ENCODE measurements at regions not wholly inside any gene's neighbourhood (a gene's known extent, or its start where the extent isn't known, plus 50 kb on each side); places are given as distances from the start of the nearest gene placed in this dataset.

- H3K9me2 ChIP-seq (replicated peaks; ENCODE audit: insufficient read depth, low read length), result no peaks in the 10 kb centered on the region
- H3F3A ChIP-seq (ENCODE audit: insufficient read depth, low read length), result no peaks in the 10 kb centered on the region
- H3K9ac ChIP-seq (ENCODE audit: low read length), result no peak overlapping the region
- no peak overlapping the region for H3K27ac ChIP-seq (ENCODE audit: low read length)
- no peak for TF ChIP-seq EZH2phosphoT487 (IDR thresholded peaks at IDR 0.05; ENCODE audit: low read length)
- no peak for TF ChIP-seq CTCF (IDR thresholded peaks at IDR 0.05; ENCODE audit: low read length)
- no peak for TF ChIP-seq EZH2 (optimal IDR thresholded peaks at IDR 0.05; ENCODE audit: low read depth, low read length)
- H3K4me2 ChIP-seq (ENCODE audit: low read depth, low read length), result no peak overlapping the region
- H3K9me3 ChIP-seq (replicated peaks; ENCODE audit: insufficient read depth, low read length), result no peaks in the 10 kb centered on the region
- no peak overlapping the region for H2AFZ ChIP-seq (ENCODE audit: low read length)
- no peaks in the 10 kb centered on the region for H3K36me3 ChIP-seq (replicated peaks; ENCODE audit: insufficient read depth, low read length)
- no peaks in the 10 kb centered on the region for H4K20me1 ChIP-seq (ENCODE audit: insufficient read depth, low read length)
- H3K79me2 ChIP-seq (ENCODE audit: low read length), result no peaks in the 10 kb centered on the region
- H3K4me3 ChIP-seq (ENCODE audit: low read length), result no peak overlapping the region
- H3K27me3 ChIP-seq (replicated peaks; ENCODE audit: insufficient read depth, low read length), result no peaks in the 10 kb centered on the region
- H3K4me1 ChIP-seq (ENCODE audit: low read length), result no peaks in the 10 kb centered on the region
- no peak for DNase-seq
Observed at GRCh38 chr3:1623896-1624295, 474.8 kb upstream of the CNTN4 start.

- Histone ChIP-seq H3K9me2 (replicated peaks; ENCODE audit: insufficient read depth, low read length) (no peaks in the 10 kb centered on the region), H3K9ac (ENCODE audit: low read length) (no peak overlapping the region), H4K20me1 (ENCODE audit: insufficient read depth, low read length) (no peaks in the 10 kb centered on the region), H3K4me3 (ENCODE audit: low read length) (no peak overlapping the region), H3K79me2 (ENCODE audit: low read length) (no peaks in the 10 kb centered on the region), H3K27ac (ENCODE audit: low read length) (no peak overlapping the region), H2AFZ (ENCODE audit: low read length) (no peak overlapping the region), H3K4me2 (ENCODE audit: low read depth, low read length) (no peak overlapping the region), H3K27me3 (replicated peaks; ENCODE audit: insufficient read depth, low read length) (no peaks in the 10 kb centered on the region), H3K4me1 (ENCODE audit: low read length) (no peaks in the 10 kb centered on the region), H3K9me3 (replicated peaks; ENCODE audit: insufficient read depth, low read length) (no peaks in the 10 kb centered on the region), H3K36me3 (replicated peaks; ENCODE audit: insufficient read depth, low read length) (no peaks in the 10 kb centered on the region), H3F3A (ENCODE audit: insufficient read depth, low read length) (no peaks in the 10 kb centered on the region)
- DNase-seq, result no peak
- TF ChIP-seq EZH2 (optimal IDR thresholded peaks at IDR 0.05; ENCODE audit: low read depth, low read length), result no peak
Observed at GRCh38 chr3:1632128-1632527, 466.5 kb upstream of the CNTN4 start.

- Histone ChIP-seq H3K9ac (ENCODE audit: low read length) (no peak overlapping the region), H4K20me1 (ENCODE audit: insufficient read depth, low read length) (no peaks in the 10 kb centered on the region), H2AFZ (ENCODE audit: low read length) (no peak overlapping the region), H3K4me1 (ENCODE audit: low read length) (no peaks in the 10 kb centered on the region), H3K9me3 (replicated peaks; ENCODE audit: insufficient read depth, low read length) (no peaks in the 10 kb centered on the region), H3K27me3 (replicated peaks; ENCODE audit: insufficient read depth, low read length) (no peaks in the 10 kb centered on the region), H3K4me2 (ENCODE audit: low read depth, low read length) (no peak overlapping the region), H3K9me2 (replicated peaks; ENCODE audit: insufficient read depth, low read length) (no peaks in the 10 kb centered on the region), H3K27ac (ENCODE audit: low read length) (no peak overlapping the region), H3K79me2 (ENCODE audit: low read length) (no peaks in the 10 kb centered on the region), H3F3A (ENCODE audit: insufficient read depth, low read length) (no peaks in the 10 kb centered on the region), H3K4me3 (ENCODE audit: low read length) (no peak overlapping the region), H3K36me3 (replicated peaks; ENCODE audit: insufficient read depth, low read length) (no peaks in the 10 kb centered on the region)
- TF ChIP-seq CTCF (IDR thresholded peaks at IDR 0.05; ENCODE audit: low read length) (no peak), EZH2 (optimal IDR thresholded peaks at IDR 0.05; ENCODE audit: low read depth, low read length) (no peak), EZH2phosphoT487 (IDR thresholded peaks at IDR 0.05; ENCODE audit: low read length) (no peak)
- no peak for DNase-seq
Observed at GRCh38 chr3:1661839-1662238, 436.8 kb upstream of the CNTN4 start.

GRCh38 chr3:1664266-1664665 lies 434.4 kb upstream of the CNTN4 start:
- Histone ChIP-seq H4K20me1 (ENCODE audit: insufficient read depth, low read length) (no peaks in the 10 kb centered on the region), H3K9me2 (replicated peaks; ENCODE audit: insufficient read depth, low read length) (no peaks in the 10 kb centered on the region), H3K9me3 (replicated peaks; ENCODE audit: insufficient read depth, low read length) (no peaks in the 10 kb centered on the region), H3K79me2 (ENCODE audit: low read length) (no peaks in the 10 kb centered on the region), H2AFZ (ENCODE audit: low read length) (no peak overlapping the region), H3K4me2 (ENCODE audit: low read depth, low read length) (no peak overlapping the region), H3K4me1 (ENCODE audit: low read length) (no peaks in the 10 kb centered on the region), H3K36me3 (replicated peaks; ENCODE audit: insufficient read depth, low read length) (no peaks in the 10 kb centered on the region), H3K9ac (ENCODE audit: low read length) (no peak overlapping the region), H3K27ac (ENCODE audit: low read length) (no peak overlapping the region), H3K4me3 (ENCODE audit: low read length) (no peak overlapping the region), H3F3A (ENCODE audit: insufficient read depth, low read length) (no peaks in the 10 kb centered on the region), H3K27me3 (replicated peaks; ENCODE audit: insufficient read depth, low read length) (no peaks in the 10 kb centered on the region)
- no peak for TF ChIP-seq CTCF (IDR thresholded peaks at IDR 0.05; ENCODE audit: low read length)
- no peak for TF ChIP-seq EZH2 (optimal IDR thresholded peaks at IDR 0.05; ENCODE audit: low read depth, low read length)
- no peak for TF ChIP-seq EZH2phosphoT487 (IDR thresholded peaks at IDR 0.05; ENCODE audit: low read length)
- DNase-seq, result no peak
